SU-DHL-6 (cell line): ENCODE measurements at regions not wholly inside any gene's neighbourhood (a gene's known extent, or its start where the extent isn't known, plus 50 kb on each side); places are given as distances from the start of the nearest gene placed in this dataset.

Experiments
- H2AFZ ChIP-seq: fragments of 200-600 bp; sonication (generic); 2 replicates; pipeline ENCODE4 v1.6.1; 2014; ENCODE audit warnings: low read depth, mild to moderate bottlenecking, moderate library complexity, mixed read lengths, antibody characterized with exemption, low read length; ENCODE audit not compliant: severe bottlenecking
- H3F3A ChIP-seq: fragments of 200-600 bp; shearing (Covaris generic); 2 replicates; pipeline ENCODE4 v1.6.0; 2016; ENCODE audit warnings: antibody characterized with exemption, mild to moderate bottlenecking; ENCODE audit not compliant: insufficient read depth
- H3K27ac ChIP-seq: fragments of 200-600 bp; sonication (generic); 2 replicates; pipeline ENCODE4 v1.5.1; 2016; ENCODE audit warnings: low read depth, mild to moderate bottlenecking, low read length, moderate library complexity, mixed read lengths
- H3K27me3 ChIP-seq: fragments of 200-600 bp; sonication (generic), shearing (Covaris generic); 2 replicates; pipeline ENCODE4 v1.6.0; 2014; ENCODE audit warnings: mild to moderate bottlenecking, low read length
- H3K36me3 ChIP-seq: fragments of 200-600 bp; sonication (generic); 2 replicates; pipeline ENCODE4 v1.6.1; 2014; ENCODE audit warnings: mild to moderate bottlenecking, low read length, mixed read lengths
- H3K4me2 ChIP-seq: fragments of 300-600, 200-600 bp; shearing (Covaris generic), sonication (generic); 2 replicates; pipeline ENCODE4 v1.6.0; 2014; ENCODE audit warnings: low read length, low read depth, mild to moderate bottlenecking; ENCODE audit not compliant: poor library complexity, severe bottlenecking
- H3K4me3 ChIP-seq: fragments of 200-600 bp; sonication (generic); 2 replicates; pipeline ENCODE4 v1.5.1; 2014; ENCODE audit warnings: antibody characterized with exemption, low read length, mild to moderate bottlenecking, mixed read lengths; ENCODE audit not compliant: insufficient read depth, poor library complexity, severe bottlenecking
- H3K79me2 ChIP-seq: fragments of 200-600 bp; sonication (generic); 2 replicates; pipeline ENCODE4 v1.6.1; 2014; ENCODE audit warnings: mild to moderate bottlenecking, low read length, moderate library complexity; ENCODE audit not compliant: insufficient read depth
- H3K9ac ChIP-seq: fragments of 200-600 bp; sonication (generic); 2 replicates; pipeline ENCODE4 v1.7.0; 2014; ENCODE audit warnings: mild to moderate bottlenecking, low read length
- H3K9me2 ChIP-seq: fragments of 200-600 bp; sonication (generic); replicated peaks from 2 replicates; pipeline ENCODE4 v1.6.1; 2014; ENCODE audit warnings: low read length; ENCODE audit not compliant: insufficient read depth
- H3K9me3 ChIP-seq: fragments of 200-600 bp; sonication (generic); 2 replicates; pipeline ENCODE4 v1.6.1; 2014; ENCODE audit warnings: low read length, mixed read lengths; ENCODE audit not compliant: insufficient read depth
- H4K20me1 ChIP-seq: fragments of 200-600 bp; sonication (generic); 2 replicates; pipeline ENCODE4 v1.6.1; 2014; ENCODE audit warnings: low read depth, mild to moderate bottlenecking, antibody characterized with exemption, low read length, moderate library complexity, mixed read lengths
- EZH2phosphoT487 ChIP-seq: fragments of 200-600 bp; sonication (generic), shearing (Covaris generic); conservative IDR thresholded peaks from 2 replicates; pipeline ENCODE4 v1.6.1; 2018; ENCODE audit warnings: mild to moderate bottlenecking, antibody characterized with exemption, low read length, moderate library complexity, mixed read lengths
- TF ChIP-seq, protein P1 (sequence below): fragments of 200-600 bp; sonication (generic); IDR thresholded peaks from one replicate; pipeline ENCODE4 v1.5.1; 2017; ENCODE audit warnings: antibody characterized with exemption, mild to moderate bottlenecking, low read length, moderate library complexity; ENCODE audit not compliant: insufficient read depth, poor library complexity, severe bottlenecking

DNA sequence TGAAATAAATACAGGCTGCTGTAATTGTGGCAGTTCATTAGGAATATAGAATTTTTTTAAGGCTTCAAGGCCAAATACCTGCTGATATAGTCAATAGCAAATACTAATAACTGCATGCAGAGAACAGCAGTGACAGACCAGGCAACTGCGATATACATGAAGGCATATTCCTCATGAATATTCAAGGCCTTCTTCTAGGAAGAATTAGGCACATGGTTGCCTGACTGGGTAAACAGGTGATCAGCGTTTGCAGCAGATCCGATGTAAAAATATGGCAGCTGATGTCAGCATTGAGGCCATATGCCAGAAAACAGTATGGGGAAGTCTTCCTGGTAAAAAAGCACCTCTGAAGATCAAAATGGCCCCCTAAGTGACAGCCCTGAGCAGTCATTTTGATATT lies 629.7 kb downstream of the UQCRFS1 start:
- H4K20me1 ChIP-seq = no peaks in the 10 kb centered on the region
- no peak overlapping the region for H3K27ac ChIP-seq
- no peak overlapping the region for H3K4me2 ChIP-seq
- H3F3A ChIP-seq = no peaks in the 10 kb centered on the region
- no peak for TF ChIP-seq EZH2phosphoT487
- TF ChIP-seq, protein P1, sequence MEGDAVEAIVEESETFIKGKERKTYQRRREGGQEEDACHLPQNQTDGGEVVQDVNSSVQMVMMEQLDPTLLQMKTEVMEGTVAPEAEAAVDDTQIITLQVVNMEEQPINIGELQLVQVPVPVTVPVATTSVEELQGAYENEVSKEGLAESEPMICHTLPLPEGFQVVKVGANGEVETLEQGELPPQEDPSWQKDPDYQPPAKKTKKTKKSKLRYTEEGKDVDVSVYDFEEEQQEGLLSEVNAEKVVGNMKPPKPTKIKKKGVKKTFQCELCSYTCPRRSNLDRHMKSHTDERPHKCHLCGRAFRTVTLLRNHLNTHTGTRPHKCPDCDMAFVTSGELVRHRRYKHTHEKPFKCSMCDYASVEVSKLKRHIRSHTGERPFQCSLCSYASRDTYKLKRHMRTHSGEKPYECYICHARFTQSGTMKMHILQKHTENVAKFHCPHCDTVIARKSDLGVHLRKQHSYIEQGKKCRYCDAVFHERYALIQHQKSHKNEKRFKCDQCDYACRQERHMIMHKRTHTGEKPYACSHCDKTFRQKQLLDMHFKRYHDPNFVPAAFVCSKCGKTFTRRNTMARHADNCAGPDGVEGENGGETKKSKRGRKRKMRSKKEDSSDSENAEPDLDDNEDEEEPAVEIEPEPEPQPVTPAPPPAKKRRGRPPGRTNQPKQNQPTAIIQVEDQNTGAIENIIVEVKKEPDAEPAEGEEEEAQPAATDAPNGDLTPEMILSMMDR = no peak
- no peaks in the 10 kb centered on the region for H3K9me3 ChIP-seq
- no peak overlapping the region for H3K9ac ChIP-seq
- no peaks in the 10 kb centered on the region for H3K79me2 ChIP-seq
- no peaks in the 10 kb centered on the region for H3K36me3 ChIP-seq
- H3K4me3 ChIP-seq = no peak overlapping the region
- no peak overlapping the region for H2AFZ ChIP-seq
- H3K27me3 ChIP-seq = no peaks in the 10 kb centered on the region
- no peaks in the 10 kb centered on the region for H3K9me2 ChIP-seq

DNA sequence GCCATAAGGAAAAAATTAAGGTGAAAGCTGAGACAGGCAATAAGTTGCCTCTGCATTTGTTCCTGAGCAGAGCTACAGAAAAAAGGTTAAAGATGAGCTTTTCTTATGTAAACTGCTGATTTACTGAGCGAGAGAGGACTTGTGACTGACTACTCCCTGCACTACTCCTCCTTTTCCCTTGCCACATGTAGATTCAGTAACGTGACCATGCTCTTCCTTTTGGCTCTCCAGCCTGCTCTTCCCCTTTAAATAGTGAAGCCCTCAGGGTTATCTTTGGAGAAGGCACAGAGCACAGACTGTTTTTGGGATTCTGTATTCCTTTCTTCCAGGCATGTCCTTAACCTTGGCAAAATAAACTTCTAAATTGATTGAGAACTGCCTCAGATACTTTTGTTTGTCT lies 630.2 kb downstream of the UQCRFS1 start:
- TF ChIP-seq, protein P1 = no peak
- no peak for TF ChIP-seq EZH2phosphoT487
- no peak overlapping the region for H3K27ac ChIP-seq
- H3K27me3 ChIP-seq = no peaks in the 10 kb centered on the region
- H3K4me2 ChIP-seq = no peak overlapping the region
- H3K4me3 ChIP-seq = no peak overlapping the region
- no peak overlapping the region for H2AFZ ChIP-seq
- H3K36me3 ChIP-seq = no peaks in the 10 kb centered on the region
- H3K9ac ChIP-seq = no peak overlapping the region
- no peaks in the 10 kb centered on the region for H3F3A ChIP-seq
- no peaks in the 10 kb centered on the region for H4K20me1 ChIP-seq
- H3K79me2 ChIP-seq = no peaks in the 10 kb centered on the region
- H3K9me3 ChIP-seq = no peaks in the 10 kb centered on the region
- H3K9me2 ChIP-seq = no peaks in the 10 kb centered on the region

DNA sequence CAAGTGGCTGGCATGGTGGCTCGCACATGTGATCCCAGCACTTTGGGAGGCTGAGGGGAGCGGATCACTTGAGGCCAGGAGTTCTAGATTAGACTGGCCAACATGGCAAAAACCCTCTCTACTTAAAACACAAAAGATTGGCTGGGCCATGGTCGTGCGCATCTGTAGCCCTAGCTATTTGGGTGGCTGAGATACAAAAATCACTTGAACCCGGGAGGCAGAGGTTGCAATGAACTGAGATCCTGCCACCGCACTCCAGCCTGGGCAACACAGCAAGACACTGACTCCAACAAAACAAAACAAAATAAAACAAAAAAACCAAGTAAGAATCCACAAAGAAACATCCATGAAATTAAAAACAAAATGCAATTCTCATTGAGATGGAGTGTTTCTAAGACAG lies 630.6 kb downstream of the UQCRFS1 start:
- TF ChIP-seq, protein P1 = no peak
- no peak for TF ChIP-seq EZH2phosphoT487
- no peaks in the 10 kb centered on the region for H3K79me2 ChIP-seq
- H3K36me3 ChIP-seq = no peaks in the 10 kb centered on the region
- no peaks in the 10 kb centered on the region for H3K9me3 ChIP-seq
- no peaks in the 10 kb centered on the region for H4K20me1 ChIP-seq
- H3K4me2 ChIP-seq = no peak overlapping the region
- H3F3A ChIP-seq = no peaks in the 10 kb centered on the region
- H3K27me3 ChIP-seq = no peaks in the 10 kb centered on the region
- H3K4me3 ChIP-seq = no peak overlapping the region
- no peak overlapping the region for H3K9ac ChIP-seq
- H3K9me2 ChIP-seq = no peaks in the 10 kb centered on the region
- no peak overlapping the region for H2AFZ ChIP-seq
- no peak overlapping the region for H3K27ac ChIP-seq

DNA sequence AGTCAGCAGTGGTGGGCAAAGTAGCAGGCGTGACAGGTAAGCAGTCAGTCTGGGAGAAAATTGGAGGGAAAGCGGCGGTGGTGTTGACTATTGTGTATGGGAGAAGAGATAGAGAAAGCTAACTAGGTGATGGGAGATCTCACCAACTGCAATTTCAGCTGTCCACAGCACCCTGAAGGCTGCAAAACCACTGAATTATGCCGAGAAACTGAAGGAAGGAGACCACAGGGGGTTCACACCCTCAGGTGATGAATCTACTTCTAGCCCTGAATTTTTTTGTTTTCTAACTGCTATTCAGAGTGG lies 631.5 kb downstream of the UQCRFS1 start:
- no peak for TF ChIP-seq EZH2phosphoT487
- TF ChIP-seq, protein P1 = no peak
- H3K9me2 ChIP-seq = no peaks in the 10 kb centered on the region
- no peaks in the 10 kb centered on the region for H4K20me1 ChIP-seq
- H3K36me3 ChIP-seq = no peaks in the 10 kb centered on the region
- no peaks in the 10 kb centered on the region for H3K27me3 ChIP-seq
- H3K79me2 ChIP-seq = no peaks in the 10 kb centered on the region
- H3K27ac ChIP-seq = no peak overlapping the region
- H2AFZ ChIP-seq = no peak overlapping the region
- no peak overlapping the region for H3K9ac ChIP-seq
- no peaks in the 10 kb centered on the region for H3K9me3 ChIP-seq
- H3F3A ChIP-seq = no peaks in the 10 kb centered on the region
- no peak overlapping the region for H3K4me3 ChIP-seq
- H3K4me2 ChIP-seq = no peak overlapping the region
